ENCODE measurements at regions not wholly inside any gene's neighbourhood (a gene's known extent, or its start where the extent isn't known, plus 50 kb on each side); places are given as distances from the start of the nearest gene placed in this dataset.

DNA sequence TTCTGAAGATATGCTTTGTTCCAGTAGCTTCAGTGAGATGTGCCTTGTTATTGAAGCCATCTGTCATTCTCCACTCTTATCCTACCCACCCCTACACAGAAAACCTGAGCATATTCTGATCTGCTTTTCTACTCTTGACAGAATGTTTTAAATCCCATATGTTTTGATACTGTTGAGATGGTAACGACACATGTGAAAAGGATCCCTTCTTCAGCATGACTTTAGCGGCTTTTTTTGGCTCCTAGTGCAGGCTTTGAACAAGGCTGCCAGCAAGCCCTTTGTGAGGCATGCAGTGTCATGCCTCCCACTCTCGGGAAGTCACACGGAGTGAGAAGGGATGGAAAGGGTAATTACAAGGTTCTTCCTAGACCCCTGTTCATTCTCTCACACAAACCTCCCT, 228.8 kb upstream of the RGS6 start:
- no peaks in the 10 kb centered on the region for H3K79me2 ChIP-seq (ENCODE audit: insufficient read depth, low read length)
- no peak overlapping the region for H3K4me2 ChIP-seq (ENCODE audit: low read length)
- H3K4me3 ChIP-seq (ENCODE audit: low read depth, low read length, poor library complexity, severe bottlenecking): no peak overlapping the region
- H2AFZ ChIP-seq (ENCODE audit: low read length): no peak overlapping the region
- H3F3A ChIP-seq (ENCODE audit: insufficient read depth, low read length): no peaks in the 10 kb centered on the region
- H3K27me3 ChIP-seq (ENCODE audit: insufficient read depth, low read length): no peaks in the 10 kb centered on the region
- no peaks in the 10 kb centered on the region for H4K20me1 ChIP-seq (ENCODE audit: insufficient read depth, low read length)
- no peaks in the 10 kb centered on the region for H3K9me2 ChIP-seq (ENCODE audit: low read depth, low read length)
- TF ChIP-seq EZH2 (IDR thresholded peaks at IDR 0.05; ENCODE audit: borderline replicate concordance, low read length): no peak
- TF ChIP-seq, protein P1, sequence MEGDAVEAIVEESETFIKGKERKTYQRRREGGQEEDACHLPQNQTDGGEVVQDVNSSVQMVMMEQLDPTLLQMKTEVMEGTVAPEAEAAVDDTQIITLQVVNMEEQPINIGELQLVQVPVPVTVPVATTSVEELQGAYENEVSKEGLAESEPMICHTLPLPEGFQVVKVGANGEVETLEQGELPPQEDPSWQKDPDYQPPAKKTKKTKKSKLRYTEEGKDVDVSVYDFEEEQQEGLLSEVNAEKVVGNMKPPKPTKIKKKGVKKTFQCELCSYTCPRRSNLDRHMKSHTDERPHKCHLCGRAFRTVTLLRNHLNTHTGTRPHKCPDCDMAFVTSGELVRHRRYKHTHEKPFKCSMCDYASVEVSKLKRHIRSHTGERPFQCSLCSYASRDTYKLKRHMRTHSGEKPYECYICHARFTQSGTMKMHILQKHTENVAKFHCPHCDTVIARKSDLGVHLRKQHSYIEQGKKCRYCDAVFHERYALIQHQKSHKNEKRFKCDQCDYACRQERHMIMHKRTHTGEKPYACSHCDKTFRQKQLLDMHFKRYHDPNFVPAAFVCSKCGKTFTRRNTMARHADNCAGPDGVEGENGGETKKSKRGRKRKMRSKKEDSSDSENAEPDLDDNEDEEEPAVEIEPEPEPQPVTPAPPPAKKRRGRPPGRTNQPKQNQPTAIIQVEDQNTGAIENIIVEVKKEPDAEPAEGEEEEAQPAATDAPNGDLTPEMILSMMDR (IDR thresholded peaks at IDR 0.05; ENCODE audit: low read length): no peak
- H3K9ac ChIP-seq (ENCODE audit: low read length): no peak overlapping the region
- H3K27ac ChIP-seq (ENCODE audit: low read depth, low read length, poor library complexity, severe bottlenecking): no peak overlapping the region
- H3K36me3 ChIP-seq (ENCODE audit: insufficient read depth, low read length): no peaks in the 10 kb centered on the region
- peaks cover 5% of the 10 kb centered on the region for H3K4me1 ChIP-seq (ENCODE audit: insufficient read depth, low read length, severe bottlenecking)
- H3K9me3 ChIP-seq (ENCODE audit: low read length): no peaks in the 10 kb centered on the region

DNA sequence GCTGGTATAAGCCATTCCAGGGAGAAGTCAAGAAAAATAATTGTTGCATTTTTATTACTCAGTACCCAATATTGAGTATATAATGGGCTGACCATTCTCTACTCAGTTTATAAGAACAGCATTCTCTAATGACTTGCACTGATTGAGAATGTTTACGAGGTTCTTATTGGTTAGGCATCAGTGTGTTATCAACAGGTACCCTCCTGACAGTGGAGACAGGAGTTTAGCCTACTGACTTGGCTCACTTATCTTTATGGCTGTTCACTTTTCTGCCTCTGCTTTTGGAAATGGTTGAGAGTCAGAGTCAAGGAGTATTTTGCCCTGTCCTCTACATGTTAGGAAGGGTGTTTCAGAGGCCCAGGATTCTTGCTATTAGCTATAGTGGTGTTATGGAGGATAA, 228.0 kb upstream of the RGS6 start:
- peaks cover 2% of the 10 kb centered on the region; the same call in 1 of the 2 replicates for H3K36me3 ChIP-seq (ENCODE audit: insufficient read depth, low read length)
- TF ChIP-seq, protein P1 (IDR thresholded peaks at IDR 0.05; ENCODE audit: low read length): no peak
- no peak for TF ChIP-seq EZH2 (IDR thresholded peaks at IDR 0.05; ENCODE audit: borderline replicate concordance, low read length)
- H3K9ac ChIP-seq (ENCODE audit: low read length): no peak overlapping the region
- H3K79me2 ChIP-seq (ENCODE audit: insufficient read depth, low read length): no peaks in the 10 kb centered on the region
- H3K4me3 ChIP-seq (ENCODE audit: low read depth, low read length, poor library complexity, severe bottlenecking): no peak overlapping the region
- no peak overlapping the region for H3K4me2 ChIP-seq (ENCODE audit: low read length)
- H4K20me1 ChIP-seq (ENCODE audit: insufficient read depth, low read length): no peaks in the 10 kb centered on the region
- no peaks in the 10 kb centered on the region for H3K9me2 ChIP-seq (ENCODE audit: low read depth, low read length)
- H2AFZ ChIP-seq (ENCODE audit: low read length): no peak overlapping the region
- no peak overlapping the region for H3K27ac ChIP-seq (ENCODE audit: low read depth, low read length, poor library complexity, severe bottlenecking)
- peaks cover 5% of the 10 kb centered on the region for H3K4me1 ChIP-seq (ENCODE audit: insufficient read depth, low read length, severe bottlenecking)
- H3F3A ChIP-seq (ENCODE audit: insufficient read depth, low read length): no peaks in the 10 kb centered on the region
- no peaks in the 10 kb centered on the region for H3K27me3 ChIP-seq (ENCODE audit: insufficient read depth, low read length)
- H3K9me3 ChIP-seq (ENCODE audit: low read length): no peaks in the 10 kb centered on the region

DNA sequence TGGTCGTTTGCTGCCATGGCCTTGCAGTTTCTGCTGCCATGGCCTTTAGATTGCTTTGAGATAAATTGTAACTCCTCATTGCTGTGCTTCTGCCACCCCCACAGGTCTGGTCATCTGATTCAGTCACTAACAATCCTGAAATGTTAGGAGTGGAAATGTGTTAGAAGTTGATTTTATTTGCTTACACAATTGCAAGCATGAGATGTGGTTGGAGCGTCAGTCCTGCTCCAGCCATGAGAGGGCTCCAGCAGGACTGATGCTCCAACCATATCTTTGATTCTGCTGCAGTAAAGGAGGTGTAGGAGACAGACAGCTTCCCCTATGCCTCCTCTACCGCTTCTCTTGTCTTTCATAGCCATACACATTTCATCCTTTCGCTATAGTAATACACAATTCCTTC, 226.8 kb upstream of the RGS6 start:
- Histone ChIP-seq H3K9ac (ENCODE audit: low read length) (no peak overlapping the region), H3K36me3 (ENCODE audit: insufficient read depth, low read length) (peaks cover 13% of the 10 kb centered on the region), H3K4me2 (ENCODE audit: low read length) (no peak overlapping the region), H4K20me1 (ENCODE audit: insufficient read depth, low read length) (no peaks in the 10 kb centered on the region), H3F3A (ENCODE audit: insufficient read depth, low read length) (no peaks in the 10 kb centered on the region), H3K27ac (ENCODE audit: low read depth, low read length, poor library complexity, severe bottlenecking) (no peak overlapping the region), H3K9me3 (ENCODE audit: low read length) (no peaks in the 10 kb centered on the region), H3K27me3 (ENCODE audit: insufficient read depth, low read length) (no peaks in the 10 kb centered on the region), H3K9me2 (ENCODE audit: low read depth, low read length) (no peaks in the 10 kb centered on the region), H3K4me3 (ENCODE audit: low read depth, low read length, poor library complexity, severe bottlenecking) (no peak overlapping the region), H3K79me2 (ENCODE audit: insufficient read depth, low read length) (no peaks in the 10 kb centered on the region), H3K4me1 (ENCODE audit: insufficient read depth, low read length, severe bottlenecking) (peaks cover 5% of the 10 kb centered on the region), H2AFZ (ENCODE audit: low read length) (no peak overlapping the region)
- TF ChIP-seq, protein P1 (IDR thresholded peaks at IDR 0.05; ENCODE audit: low read length): no peak
- TF ChIP-seq EZH2 (IDR thresholded peaks at IDR 0.05; ENCODE audit: borderline replicate concordance, low read length): no peak

Measured in OCI-LY1 (cell line).